ENCODE measurements at regions not wholly inside any gene's neighbourhood (a gene's known extent, or its start where the extent isn't known, plus 50 kb on each side); places are given as distances from the start of the nearest gene placed in this dataset.

GRCh38 chr5:17167171-17167891 is 50.1 kb upstream of the BASP1 start:
- Histone ChIP-seq H3K27me3 (ENCODE audit: control insufficient read depth in 3 of 3, insufficient read depth in 3 of 3, low read length in 3 of 3) (no peaks in the 10 kb centered on the region), H3K4me3 (ENCODE audit: low read depth in 1 of 3, low read length in 3 of 3) (no peak overlapping the region), H3K27ac (ENCODE audit: low read depth in 1 of 3, low read length in 2 of 3) (no peak overlapping the region), H3K4me1 (ENCODE audit: control insufficient read depth in 3 of 3, insufficient read depth in 2 of 3, low read depth in 1 of 3, low read length in 2 of 3) (peaks cover 0 to 4% (median 0%) of the 10 kb centered on the region in 3 donors), H3K36me3 (ENCODE audit: control insufficient read depth in 3 of 3, insufficient read depth in 2 of 3, low read depth in 1 of 3, low read length in 3 of 3) (no peaks in the 10 kb centered on the region), H3K9me3 (ENCODE audit: control insufficient read depth in 2 of 2, insufficient read depth in 1 of 2, low read depth in 1 of 2, low read length in 1 of 2) (no peaks in the 10 kb centered on the region)
- no peak for FAIRE-seq
- no peak for DNase-seq
- WGBS, 3 donors, result 77 to 83% (median 80%) methylated on average over 4 of the region's 4 CpGs

Data from small intestine (tissue), 7 donors.